ENCODE measurements at regions not wholly inside any gene's neighbourhood (a gene's known extent, or its start where the extent isn't known, plus 50 kb on each side); places are given as distances from the start of the nearest gene placed in this dataset.

DNA sequence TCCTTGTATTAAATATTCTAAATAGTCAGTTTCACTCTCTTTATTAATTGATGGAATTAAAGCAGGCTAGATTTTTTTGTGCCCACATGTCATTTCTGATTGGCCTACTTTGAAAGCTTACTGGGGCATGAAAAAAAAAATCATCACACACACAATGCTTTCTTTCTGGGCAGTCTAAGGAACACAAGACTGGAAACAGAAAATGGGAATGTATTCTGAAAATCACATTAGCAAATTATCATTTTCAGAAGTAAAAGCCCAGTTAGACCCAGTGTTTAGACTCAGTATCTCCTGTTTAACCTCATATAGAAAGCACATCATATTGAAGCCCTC is 339.4 kb downstream of the SPRY2 start:
- H3K27me3 ChIP-seq = no peaks in the 10 kb centered on the region
- no peaks in the 10 kb centered on the region for H3K9me3 ChIP-seq
- intact Hi-C loops (cut with DNase I; ENCODE audit: low total_unique reads) = no loop called here
- no peak overlapping the region for H3K4me3 ChIP-seq
- no peak overlapping the region for H3K27ac ChIP-seq
- DNase-seq (ENCODE audit: low spot score in 2 of 2) = no peak
- H3K4me1 ChIP-seq = no peaks in the 10 kb centered on the region
- TF ChIP-seq POLR2AphosphoS5 (IDR thresholded peaks at IDR 0.05) (no peak), POLR2A (IDR thresholded peaks at IDR 0.05) (no peak)
- TF ChIP-seq, protein P1, sequence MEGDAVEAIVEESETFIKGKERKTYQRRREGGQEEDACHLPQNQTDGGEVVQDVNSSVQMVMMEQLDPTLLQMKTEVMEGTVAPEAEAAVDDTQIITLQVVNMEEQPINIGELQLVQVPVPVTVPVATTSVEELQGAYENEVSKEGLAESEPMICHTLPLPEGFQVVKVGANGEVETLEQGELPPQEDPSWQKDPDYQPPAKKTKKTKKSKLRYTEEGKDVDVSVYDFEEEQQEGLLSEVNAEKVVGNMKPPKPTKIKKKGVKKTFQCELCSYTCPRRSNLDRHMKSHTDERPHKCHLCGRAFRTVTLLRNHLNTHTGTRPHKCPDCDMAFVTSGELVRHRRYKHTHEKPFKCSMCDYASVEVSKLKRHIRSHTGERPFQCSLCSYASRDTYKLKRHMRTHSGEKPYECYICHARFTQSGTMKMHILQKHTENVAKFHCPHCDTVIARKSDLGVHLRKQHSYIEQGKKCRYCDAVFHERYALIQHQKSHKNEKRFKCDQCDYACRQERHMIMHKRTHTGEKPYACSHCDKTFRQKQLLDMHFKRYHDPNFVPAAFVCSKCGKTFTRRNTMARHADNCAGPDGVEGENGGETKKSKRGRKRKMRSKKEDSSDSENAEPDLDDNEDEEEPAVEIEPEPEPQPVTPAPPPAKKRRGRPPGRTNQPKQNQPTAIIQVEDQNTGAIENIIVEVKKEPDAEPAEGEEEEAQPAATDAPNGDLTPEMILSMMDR (IDR thresholded peaks at IDR 0.05) = no peak
- no peaks in the 10 kb centered on the region for H3K36me3 ChIP-seq

- no peak overlapping the region for H3K4me3 ChIP-seq
- H3K27ac ChIP-seq = no peak overlapping the region
- H3K9me3 ChIP-seq = no peaks in the 10 kb centered on the region
- TF ChIP-seq POLR2AphosphoS5 (IDR thresholded peaks at IDR 0.05) (no peak), POLR2A (IDR thresholded peaks at IDR 0.05) (no peak)
- TF ChIP-seq, protein P1 (IDR thresholded peaks at IDR 0.05) = no peak
- no peaks in the 10 kb centered on the region for H3K4me1 ChIP-seq
- no peaks in the 10 kb centered on the region for H3K36me3 ChIP-seq
- intact Hi-C loops (cut with DNase I; ENCODE audit: low total_unique reads) = no loop called here
- DNase-seq (ENCODE audit: low spot score in 2 of 2) = no peak
- H3K27me3 ChIP-seq = no peaks in the 10 kb centered on the region
These were observed 340.0 kb downstream of the SPRY2 start for GRCh38 chr13:80000684-80001509.

DNA sequence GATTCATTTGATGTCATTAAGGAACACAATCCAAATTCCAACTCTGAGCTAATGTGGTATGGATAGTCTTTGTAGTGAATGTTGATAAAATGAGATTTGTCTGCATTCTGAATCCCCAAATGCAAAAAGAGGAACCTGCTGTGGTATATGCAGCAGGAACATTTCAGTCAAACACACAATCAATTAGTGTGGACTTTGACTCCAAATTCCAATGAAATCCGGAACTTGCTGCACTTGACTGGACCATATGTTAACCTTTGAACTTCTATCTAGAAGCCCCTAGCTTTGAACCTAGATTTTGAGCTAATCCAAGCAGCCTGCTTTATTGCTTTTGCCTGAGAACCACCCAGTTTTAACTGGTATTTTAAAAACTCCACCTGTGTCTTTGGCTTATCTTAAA is 341.3 kb downstream of the SPRY2 start:
- Histone ChIP-seq H3K9me3 (no peaks in the 10 kb centered on the region), H3K27me3 (no peaks in the 10 kb centered on the region), H3K27ac (no peak overlapping the region), H3K4me1 (no peaks in the 10 kb centered on the region), H3K4me3 (no peak overlapping the region), H3K36me3 (no peaks in the 10 kb centered on the region)
- no peak for TF ChIP-seq POLR2A (IDR thresholded peaks at IDR 0.05)
- TF ChIP-seq, protein P1 (IDR thresholded peaks at IDR 0.05) = no peak
- no peak for DNase-seq (ENCODE audit: low spot score in 2 of 2)
- intact Hi-C loops (cut with DNase I; ENCODE audit: low total_unique reads) = no loop called here

DNA sequence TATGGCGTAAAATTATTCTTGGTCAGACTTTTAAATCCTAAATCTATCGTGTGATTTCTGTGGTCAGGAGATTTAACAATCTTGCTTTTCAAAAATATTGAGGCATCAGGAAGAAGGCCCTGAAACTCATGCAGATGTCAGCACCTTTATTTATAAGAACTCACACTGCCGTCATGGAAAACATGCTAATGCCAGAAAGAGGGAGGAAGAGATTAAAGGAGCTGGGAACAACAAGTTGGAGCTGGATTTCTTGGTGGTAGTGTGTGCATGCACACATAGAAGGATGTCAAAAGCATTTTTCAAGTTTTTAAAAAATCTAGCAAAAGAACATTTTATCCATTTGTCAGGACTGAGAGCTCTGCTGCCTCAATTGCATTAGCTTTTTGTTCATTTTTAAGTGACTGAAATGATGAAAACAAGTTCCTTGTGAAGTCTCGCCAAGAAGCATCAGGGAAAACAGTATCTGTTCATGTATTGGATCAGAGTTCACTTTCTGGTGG is 342.5 kb downstream of the SPRY2 start:
- Histone ChIP-seq H3K27me3 (no peaks in the 10 kb centered on the region), H3K36me3 (no peaks in the 10 kb centered on the region), H3K4me3 (no peak overlapping the region), H3K4me1 (no peaks in the 10 kb centered on the region), H3K9me3 (no peaks in the 10 kb centered on the region), H3K27ac (no peak overlapping the region)
- intact Hi-C loops (cut with DNase I; ENCODE audit: low total_unique reads) = no loop called here
- no peak for DNase-seq (ENCODE audit: low spot score in 2 of 2)
- TF ChIP-seq, protein P1 (IDR thresholded peaks at IDR 0.05) = no peak
- TF ChIP-seq POLR2A (IDR thresholded peaks at IDR 0.05) (no peak), POLR2AphosphoS5 (IDR thresholded peaks at IDR 0.05) (no peak)

DNA sequence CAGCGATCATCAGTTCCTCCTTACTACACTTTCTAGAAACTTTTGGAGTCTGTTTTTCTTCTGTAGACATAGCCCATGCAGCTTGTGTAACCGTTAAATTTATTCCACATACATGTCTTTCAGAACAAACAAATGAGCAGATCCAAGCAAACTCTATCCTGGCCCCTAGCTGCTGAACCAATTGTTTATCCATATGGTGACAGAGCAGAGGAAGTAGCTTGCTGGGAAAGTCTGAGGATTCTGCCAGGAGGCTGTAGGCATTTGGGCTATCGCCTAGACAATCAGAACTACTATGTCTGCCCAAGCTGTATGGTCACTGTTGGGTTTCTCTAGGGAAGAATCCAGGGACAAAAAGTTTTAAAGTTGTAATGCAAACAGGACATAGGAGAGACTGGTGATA is 343.7 kb downstream of the SPRY2 start:
- Histone ChIP-seq H3K4me1 (no peaks in the 10 kb centered on the region), H3K36me3 (no peaks in the 10 kb centered on the region), H3K27me3 (no peaks in the 10 kb centered on the region), H3K4me3 (no peak overlapping the region), H3K9me3 (no peaks in the 10 kb centered on the region), H3K27ac (no peak overlapping the region)
- no peak for DNase-seq (ENCODE audit: low spot score in 2 of 2)
- intact Hi-C loops (cut with DNase I; ENCODE audit: low total_unique reads) = no loop called here
- TF ChIP-seq, protein P1 (IDR thresholded peaks at IDR 0.05) = no peak
- TF ChIP-seq POLR2A (IDR thresholded peaks at IDR 0.05) = no peak
- no peak for TF ChIP-seq POLR2AphosphoS5 (IDR thresholded peaks at IDR 0.05)

All from breast epithelium (tissue), 4 donors.